H9 (cell line): ENCODE measurements at regions not wholly inside any gene's neighbourhood (a gene's known extent, or its start where the extent isn't known, plus 50 kb on each side); places are given as distances from the start of the nearest gene placed in this dataset.

Source experiments
- DNase-seq: peaks from one replicate; pipeline ENCODE4 v3.0.0-alpha.2; 2017
- H2AFZ ChIP-seq: one replicate; pipeline ENCODE4 v1.6.1; 2013; ENCODE audit warnings: mild to moderate bottlenecking, low read length, control low read depth, moderate library complexity
- H2AK5ac ChIP-seq: 2 replicates; pipeline ENCODE4 v1.6.1; 2013; ENCODE audit warnings: low read length, control low read depth, mixed read lengths; ENCODE audit not compliant: insufficient read length
- H2BK120ac ChIP-seq: one replicate; pipeline ENCODE4 v1.6.1; 2013; ENCODE audit warnings: low read depth, mild to moderate bottlenecking, low read length, control low read depth, inconsistent platforms; ENCODE audit not compliant: poor library complexity, severe bottlenecking
- H2BK12ac ChIP-seq: 2 replicates; pipeline ENCODE4 v1.6.1; 2013; ENCODE audit warnings: low read length, control low read depth, mixed read lengths, low read depth; ENCODE audit not compliant: insufficient read length
- H2BK15ac ChIP-seq: 2 replicates; pipeline ENCODE4 v1.6.1; 2013; ENCODE audit warnings: low read depth, low read length, control low read depth
- H2BK20ac ChIP-seq: one replicate; pipeline ENCODE4 v1.6.1; 2013; ENCODE audit warnings: low read depth, mild to moderate bottlenecking, low read length, control low read depth, inconsistent platforms; ENCODE audit not compliant: poor library complexity, severe bottlenecking
- H2BK5ac ChIP-seq: 2 replicates; pipeline ENCODE4 v1.6.1; 2013; ENCODE audit warnings: low read length, control low read depth, mixed read lengths; ENCODE audit not compliant: insufficient read length
- H3K14ac ChIP-seq: 2 replicates; pipeline ENCODE4 v1.6.1; 2013; ENCODE audit warnings: low read length, control low read depth; ENCODE audit not compliant: insufficient read depth
- H3K18ac ChIP-seq: 2 replicates; pipeline ENCODE4 v1.6.1; 2013; ENCODE audit warnings: low read depth, mild to moderate bottlenecking, mixed read lengths, low read length, control low read depth; ENCODE audit not compliant: insufficient read length
- H3K23ac ChIP-seq: 2 replicates; pipeline ENCODE4 v1.6.1; 2013; ENCODE audit warnings: low read length, control low read depth, mixed read lengths, low read depth; ENCODE audit not compliant: insufficient read length
- H3K23me2 ChIP-seq: 2 replicates; pipeline ENCODE4 v1.6.1; 2013; ENCODE audit warnings: low read depth, mild to moderate bottlenecking, mixed read lengths, low read length, control low read depth; ENCODE audit not compliant: insufficient read length, poor library complexity, severe bottlenecking
- H3K27ac ChIP-seq: 2 replicates; pipeline ENCODE4 v1.5.1; 2013; ENCODE audit warnings: low read length, control low read depth, mixed read lengths, low read depth; ENCODE audit not compliant: insufficient read length
- H3K27me3 ChIP-seq: 2 replicates; pipeline ENCODE4 v1.6.1; 2013; ENCODE audit warnings: low read length, control low read depth, inconsistent platforms; ENCODE audit not compliant: insufficient read depth
- H3K4ac ChIP-seq: 2 replicates; pipeline ENCODE4 v1.6.1; 2013; ENCODE audit warnings: low read depth, mild to moderate bottlenecking, control low read depth, inconsistent platforms, low read length, moderate library complexity
- H3K4me1 ChIP-seq: 2 replicates; pipeline ENCODE4 v1.6.1; 2013; ENCODE audit warnings: low read length, control low read depth, inconsistent platforms; ENCODE audit not compliant: insufficient read depth
- H3K4me2 ChIP-seq: 2 replicates; pipeline ENCODE4 v1.6.1; 2013; ENCODE audit warnings: low read length, control low read depth, mixed read lengths; ENCODE audit not compliant: insufficient read length, insufficient read depth
- H3K56ac ChIP-seq: 2 replicates; pipeline ENCODE4 v1.6.1; 2013; ENCODE audit warnings: low read depth, mild to moderate bottlenecking, mixed read lengths, low read length, control low read depth; ENCODE audit not compliant: insufficient read length
- H3K79me1 ChIP-seq: 2 replicates; pipeline ENCODE4 v1.6.1; 2013; ENCODE audit warnings: low read depth, mild to moderate bottlenecking, moderate library complexity, low read length, control low read depth, inconsistent platforms; ENCODE audit not compliant: insufficient read depth, poor library complexity, severe bottlenecking
- H3K79me2 ChIP-seq: 2 replicates; pipeline ENCODE4 v1.6.1; 2013; ENCODE audit warnings: low read length, control low read depth, inconsistent platforms; ENCODE audit not compliant: insufficient read depth
- H3K9ac ChIP-seq: 2 replicates; pipeline ENCODE4 v1.6.1; 2013; ENCODE audit warnings: low read length, control low read depth, mixed read lengths; ENCODE audit not compliant: insufficient read length; ENCODE audit errors: extremely low read depth
- H3K9me3 ChIP-seq: one replicate; pipeline ENCODE4 v1.6.1; 2013; ENCODE audit warnings: low read depth, low read length, inconsistent platforms; ENCODE audit not compliant: control insufficient read depth
- H3T11ph ChIP-seq: one replicate; pipeline ENCODE4 v1.6.1; 2013; ENCODE audit warnings: mild to moderate bottlenecking, low read length, control low read depth, inconsistent platforms
- H4K20me1 ChIP-seq: one replicate; pipeline ENCODE4 v1.6.1; 2013; ENCODE audit not compliant: control insufficient read depth, insufficient read length, insufficient read depth
- H4K5ac ChIP-seq: 2 replicates; pipeline ENCODE4 v1.6.1; 2013; ENCODE audit warnings: low read depth, mild to moderate bottlenecking, mixed read lengths, low read length, control low read depth; ENCODE audit not compliant: insufficient read length
- H4K8ac ChIP-seq: replicated peaks from 2 replicates; pipeline ENCODE4 v1.6.1; 2013; ENCODE audit warnings: low read length, control low read depth, mixed read lengths, low read depth; ENCODE audit not compliant: insufficient read length
- H4K91ac ChIP-seq: 2 replicates; pipeline ENCODE4 v1.6.1; 2013; ENCODE audit warnings: low read depth, mild to moderate bottlenecking, moderate library complexity, mixed read lengths, low read length, control low read depth; ENCODE audit not compliant: insufficient read length
- H3K27ac Mint-ChIP-seq, 3 experiments: 2 replicates in 2 of 3; 3 replicates in 1 of 3; pipeline ENCODE4 v1.8.0; 2020 to 2021; ENCODE audit warnings: mixed read lengths in 3 of 3, mild to moderate bottlenecking in 1 of 3, moderate library complexity in 1 of 3
- H3K27me3 Mint-ChIP-seq: 2 replicates; pipeline ENCODE4 v1.8.0; 2021; ENCODE audit warnings: low read depth, mild to moderate bottlenecking, moderate library complexity, mixed read lengths
- H3K36me3 Mint-ChIP-seq, 3 experiments: 2 replicates in 2 of 3; 3 replicates in 1 of 3; pipeline ENCODE4 v1.8.0; 2020 to 2021; ENCODE audit warnings: low read depth in 3 of 3, mixed read lengths in 3 of 3; ENCODE audit not compliant: insufficient read depth in 1 of 3
- H3K4me1 Mint-ChIP-seq, 2 experiments: 2 replicates each; pipeline ENCODE4 v1.8.0; 2020; ENCODE audit warnings: mixed read lengths in 2 of 2
- H3K4me3 Mint-ChIP-seq, 2 experiments: 2 replicates in 1 of 2; 3 replicates in 1 of 2; pipeline ENCODE4 v1.8.0; 2020 to 2021; ENCODE audit warnings: mild to moderate bottlenecking in 2 of 2, mixed read lengths in 2 of 2, moderate library complexity in 1 of 2
- H3K9me3 Mint-ChIP-seq, 2 experiments: 2 replicates in 1 of 2; 3 replicates in 1 of 2; pipeline ENCODE4 v1.8.0; 2020; ENCODE audit warnings: mild to moderate bottlenecking in 2 of 2, mixed read lengths in 2 of 2, moderate library complexity in 1 of 2
- WGBS: extraction: QIAGEN DNeasy Blood & Tissue Kit; methylation state at CpG from one replicate; pipeline ENCODE4 v1.1.7; 2013; ENCODE audit warnings: missing lambda C conversion rate, low lambda C conversion rate, mixed read lengths; ENCODE audit not compliant: insufficient read length; ENCODE audit errors: extremely low coverage; 5-methylcytosine and 5-hydroxymethylcytosine counted together
- TF ChIP-seq, protein P1 (sequence below): fragments of 200-600 bp; sonication (generic); conservative IDR thresholded peaks from 3 replicates; pipeline ENCODE4 v1.8.0; 2021; ENCODE audit warnings: antibody characterized with exemption, mild to moderate bottlenecking

DNA sequence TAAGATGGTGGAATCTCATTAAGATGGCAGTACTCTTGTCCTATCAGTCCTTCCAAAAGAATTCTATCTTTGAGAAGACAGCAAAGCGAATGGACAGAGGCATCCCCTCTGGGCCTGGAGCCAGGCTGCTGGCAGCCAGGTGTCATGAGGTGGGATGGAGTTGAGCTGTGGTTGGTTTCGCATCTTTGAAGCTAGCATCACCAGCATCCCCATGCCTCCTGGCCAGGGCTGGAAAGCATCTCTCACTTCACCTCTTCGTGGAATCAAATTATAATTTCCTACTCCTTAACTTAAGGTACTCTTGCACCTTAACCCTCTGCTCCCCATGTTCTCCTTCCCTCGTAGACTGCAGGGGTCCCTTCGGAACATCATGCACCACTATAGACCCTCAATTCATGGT lies 248.3 kb downstream of the GADD45G start:
- Histone ChIP-seq H3K9me3 (no peaks in the 10 kb centered on the region), H2BK20ac (no peak overlapping the region), H3K4me2 (no peak overlapping the region), H3K23ac (no peak overlapping the region), H4K20me1 (no peaks in the 10 kb centered on the region), H2AFZ (no peak overlapping the region), H3K14ac (no peak overlapping the region; the same call in 1 of the 2 replicates), H2BK120ac (no peak overlapping the region), H2BK12ac (no peak overlapping the region), H3T11ph (no peak overlapping the region), H3K27ac (no peak overlapping the region), H3K9ac (no peak overlapping the region), H3K4me1 (no peaks in the 10 kb centered on the region; the same call in 1 of the 2 replicates), H2BK5ac (no peak overlapping the region), H4K91ac (no peak overlapping the region), H3K23me2 (no peaks in the 10 kb centered on the region), H3K4ac (no peak overlapping the region), H4K8ac (no peak overlapping the region), H3K79me1 (no peaks in the 10 kb centered on the region), H3K56ac (no peak overlapping the region), H4K5ac (no peak overlapping the region), H2AK5ac (no peak overlapping the region), H3K18ac (no peak overlapping the region), H3K79me2 (no peaks in the 10 kb centered on the region), H2BK15ac (no peak overlapping the region), H3K27me3 (no peaks in the 10 kb centered on the region)
- TF ChIP-seq, protein P1, sequence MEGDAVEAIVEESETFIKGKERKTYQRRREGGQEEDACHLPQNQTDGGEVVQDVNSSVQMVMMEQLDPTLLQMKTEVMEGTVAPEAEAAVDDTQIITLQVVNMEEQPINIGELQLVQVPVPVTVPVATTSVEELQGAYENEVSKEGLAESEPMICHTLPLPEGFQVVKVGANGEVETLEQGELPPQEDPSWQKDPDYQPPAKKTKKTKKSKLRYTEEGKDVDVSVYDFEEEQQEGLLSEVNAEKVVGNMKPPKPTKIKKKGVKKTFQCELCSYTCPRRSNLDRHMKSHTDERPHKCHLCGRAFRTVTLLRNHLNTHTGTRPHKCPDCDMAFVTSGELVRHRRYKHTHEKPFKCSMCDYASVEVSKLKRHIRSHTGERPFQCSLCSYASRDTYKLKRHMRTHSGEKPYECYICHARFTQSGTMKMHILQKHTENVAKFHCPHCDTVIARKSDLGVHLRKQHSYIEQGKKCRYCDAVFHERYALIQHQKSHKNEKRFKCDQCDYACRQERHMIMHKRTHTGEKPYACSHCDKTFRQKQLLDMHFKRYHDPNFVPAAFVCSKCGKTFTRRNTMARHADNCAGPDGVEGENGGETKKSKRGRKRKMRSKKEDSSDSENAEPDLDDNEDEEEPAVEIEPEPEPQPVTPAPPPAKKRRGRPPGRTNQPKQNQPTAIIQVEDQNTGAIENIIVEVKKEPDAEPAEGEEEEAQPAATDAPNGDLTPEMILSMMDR = no peak
- H3K4me1 Mint-ChIP-seq = peaks cover 12 to 20% of the 10 kb centered on the region in 2 experiments
- H3K9me3 Mint-ChIP-seq = peaks cover 3 to 8% of the 10 kb centered on the region in 2 experiments
- H3K36me3 Mint-ChIP-seq = peaks cover 0 to 4% (median 2%) of the 10 kb centered on the region in 3 experiments; a peak in 1 of 7 replicates
- no peak for DNase-seq
- H3K27me3 Mint-ChIP-seq = peaks cover 2% of the 10 kb centered on the region; the same call in 1 of the 2 replicates
- WGBS = no CpG with 5 or more reads among the region's 5 CpGs
- peak overlapping the region in 1 of 3 experiments; percentile 37; a peak in 1 of 7 replicates for H3K27ac Mint-ChIP-seq
- H3K4me3 Mint-ChIP-seq = no peak overlapping the region
